ENCODE measurements at regions not wholly inside any gene's neighbourhood (a gene's known extent, or its start where the extent isn't known, plus 50 kb on each side); places are given as distances from the start of the nearest gene placed in this dataset.
"Not testable (repeated sequence)": the region's sequence is repeated elsewhere in the genome, so short reads cannot be mapped to it uniquely, and the experiment has no call there.

GRCh38 chr5:112535356-112535755, 116.3 kb upstream of the EPB41L4A start:
- no peak overlapping the region for H3K14ac ChIP-seq (ENCODE audit: low read length)
- no peak overlapping the region for H2AK5ac ChIP-seq (ENCODE audit: low read length)
- no peaks in the 10 kb centered on the region for H3K36me3 ChIP-seq (ENCODE audit: control insufficient read depth in 1 of 2, insufficient read depth in 2 of 2, low read length in 2 of 2)
- no peak overlapping the region for H3K27ac ChIP-seq (ENCODE audit: low read depth, low read length)
- no peak overlapping the region for H3K4me3 ChIP-seq (ENCODE audit: low read depth, low read length)
- H2BK5ac ChIP-seq (ENCODE audit: low read depth, low read length, poor library complexity): no peak overlapping the region
- no peak for DNase-seq
- H3K27me3 ChIP-seq (ENCODE audit: insufficient read depth, low read length): no peaks in the 10 kb centered on the region
- H3K4me2 ChIP-seq (ENCODE audit: low read length): no peak overlapping the region
- H2BK12ac ChIP-seq (ENCODE audit: low read length): no peak overlapping the region
- H3K9me3 ChIP-seq (ENCODE audit: insufficient read depth, low read depth, low read length): no peaks in the 10 kb centered on the region
- no peak overlapping the region for H2BK120ac ChIP-seq (ENCODE audit: insufficient read depth, low read length, poor library complexity)
- H4K8ac ChIP-seq (ENCODE audit: low read depth, low read length): no peak overlapping the region
- H3K18ac ChIP-seq (ENCODE audit: low read length): no peak overlapping the region
- no CpG with 5 or more reads among the region's 2 CpGs for whole genome bisulfite sequencing (ENCODE audit: extremely low coverage, insufficient coverage, insufficient read length)
- H4K12ac ChIP-seq (ENCODE audit: low read depth, low read length): no peak overlapping the region
- H3K4ac ChIP-seq (ENCODE audit: low read depth, low read length): no peak overlapping the region
- no peaks in the 10 kb centered on the region for H3K4me1 ChIP-seq (ENCODE audit: control insufficient read depth in 1 of 2, insufficient read depth in 2 of 2, low read length in 2 of 2)
- no peak overlapping the region for H4K91ac ChIP-seq (ENCODE audit: low read depth, low read length)
- no peaks in the 10 kb centered on the region for H3K79me1 ChIP-seq (ENCODE audit: low read length)
- no peak overlapping the region for H3K9ac ChIP-seq (ENCODE audit: low read length)
- no peak overlapping the region for H2AFZ ChIP-seq (ENCODE audit: insufficient read depth, low read length, poor library complexity)
- H3K79me2 ChIP-seq (ENCODE audit: control insufficient read depth, insufficient read depth, low read length, poor library complexity): no peaks in the 10 kb centered on the region
- H3K23ac ChIP-seq (ENCODE audit: low read length): no peak overlapping the region

- not testable (repeated sequence) for H3K23ac ChIP-seq (ENCODE audit: low read length); H4K8ac ChIP-seq (ENCODE audit: low read depth, low read length); H4K12ac ChIP-seq (ENCODE audit: low read depth, low read length); H3K4me1 ChIP-seq (ENCODE audit: control insufficient read depth in 1 of 2, insufficient read depth in 2 of 2, low read length in 2 of 2); H3K14ac ChIP-seq (ENCODE audit: low read length); H3K4me2 ChIP-seq (ENCODE audit: low read length); H3K27ac ChIP-seq (ENCODE audit: low read depth, low read length); H3K36me3 ChIP-seq (ENCODE audit: control insufficient read depth in 1 of 2, insufficient read depth in 2 of 2, low read length in 2 of 2); H3K79me2 ChIP-seq (ENCODE audit: control insufficient read depth, insufficient read depth, low read length, poor library complexity); DNase-seq; H3K9me3 ChIP-seq (ENCODE audit: insufficient read depth, low read depth, low read length); H3K79me1 ChIP-seq (ENCODE audit: low read length); H3K9ac ChIP-seq (ENCODE audit: low read length); H3K4ac ChIP-seq (ENCODE audit: low read depth, low read length); H2BK5ac ChIP-seq (ENCODE audit: low read depth, low read length, poor library complexity); H3K18ac ChIP-seq (ENCODE audit: low read length); H2AK5ac ChIP-seq (ENCODE audit: low read length); H4K91ac ChIP-seq (ENCODE audit: low read depth, low read length); H3K4me3 ChIP-seq (ENCODE audit: low read depth, low read length); H2BK120ac ChIP-seq (ENCODE audit: insufficient read depth, low read length, poor library complexity); H2AFZ ChIP-seq (ENCODE audit: insufficient read depth, low read length, poor library complexity); H3K27me3 ChIP-seq (ENCODE audit: insufficient read depth, low read length); H2BK12ac ChIP-seq (ENCODE audit: low read length)
- no CpG with 5 or more reads among the region's 3 CpGs for WGBS (ENCODE audit: extremely low coverage, insufficient coverage, insufficient read length)
These were observed 125.5 kb upstream of the EPB41L4A start for GRCh38 chr5:112544558-112544957.

GRCh38 chr5:112546946-112547592, 128.0 kb upstream of the EPB41L4A start:
- Histone ChIP-seq H3K4me3 (ENCODE audit: low read depth, low read length) (no peak overlapping the region), H4K12ac (ENCODE audit: low read depth, low read length) (no peak overlapping the region), H2BK12ac (ENCODE audit: low read length) (no peak overlapping the region)

GRCh38 chr5:112548246-112548881, 129.3 kb upstream of the EPB41L4A start:
- H3K18ac ChIP-seq (ENCODE audit: low read length): no peak overlapping the region
- H3K4ac ChIP-seq (ENCODE audit: low read depth, low read length): no peak overlapping the region
- H3K4me2 ChIP-seq (ENCODE audit: low read length): no peak overlapping the region
- H3K9me3 ChIP-seq (ENCODE audit: insufficient read depth, low read depth, low read length): no peaks in the 10 kb centered on the region
- H2BK120ac ChIP-seq (ENCODE audit: insufficient read depth, low read length, poor library complexity): no peak overlapping the region
- H3K79me2 ChIP-seq (ENCODE audit: control insufficient read depth, insufficient read depth, low read length, poor library complexity): no peaks in the 10 kb centered on the region
- H2BK5ac ChIP-seq (ENCODE audit: low read depth, low read length, poor library complexity): no peak overlapping the region
- no peak overlapping the region for H2AFZ ChIP-seq (ENCODE audit: insufficient read depth, low read length, poor library complexity)
- H3K27ac ChIP-seq (ENCODE audit: low read depth, low read length): no peak overlapping the region
- H4K12ac ChIP-seq (ENCODE audit: low read depth, low read length): no peak overlapping the region
- H3K9ac ChIP-seq (ENCODE audit: low read length): no peak overlapping the region
- no peaks in the 10 kb centered on the region for H3K36me3 ChIP-seq (ENCODE audit: control insufficient read depth in 1 of 2, insufficient read depth in 2 of 2, low read length in 2 of 2)
- H3K27me3 ChIP-seq (ENCODE audit: insufficient read depth, low read length): no peaks in the 10 kb centered on the region
- H3K4me1 ChIP-seq (ENCODE audit: control insufficient read depth in 1 of 2, insufficient read depth in 2 of 2, low read length in 2 of 2): no peaks in the 10 kb centered on the region
- H4K8ac ChIP-seq (ENCODE audit: low read depth, low read length): no peak overlapping the region
- H2BK12ac ChIP-seq (ENCODE audit: low read length): no peak overlapping the region
- no CpG with 5 or more reads among the region's 4 CpGs for WGBS (ENCODE audit: extremely low coverage, insufficient coverage, insufficient read length)
- H2AK5ac ChIP-seq (ENCODE audit: low read length): no peak overlapping the region
- H3K4me3 ChIP-seq (ENCODE audit: low read depth, low read length): no peak overlapping the region
- H3K79me1 ChIP-seq (ENCODE audit: low read length): no peaks in the 10 kb centered on the region
- no peak overlapping the region for H4K91ac ChIP-seq (ENCODE audit: low read depth, low read length)
- peak in 1 of 2 donors; percentile 5 for DNase-seq
- H3K14ac ChIP-seq (ENCODE audit: low read length): no peak overlapping the region
- H3K23ac ChIP-seq (ENCODE audit: low read length): no peak overlapping the region

More at GRCh38 chr5:112546946-112547592, 128.0 kb upstream of the EPB41L4A start:
- WGBS (ENCODE audit: extremely low coverage, insufficient coverage, insufficient read length): no CpG with 5 or more reads among the region's 4 CpGs
- Histone ChIP-seq H3K18ac (ENCODE audit: low read length) (no peak overlapping the region), H3K4ac (ENCODE audit: low read depth, low read length) (no peak overlapping the region), H3K36me3 (ENCODE audit: control insufficient read depth in 1 of 2, insufficient read depth in 2 of 2, low read length in 2 of 2) (no peaks in the 10 kb centered on the region), H2AFZ (ENCODE audit: insufficient read depth, low read length, poor library complexity) (no peak overlapping the region), H3K14ac (ENCODE audit: low read length) (no peak overlapping the region), H3K27me3 (ENCODE audit: insufficient read depth, low read length) (no peaks in the 10 kb centered on the region), H3K79me1 (ENCODE audit: low read length) (no peaks in the 10 kb centered on the region), H3K4me1 (ENCODE audit: control insufficient read depth in 1 of 2, insufficient read depth in 2 of 2, low read length in 2 of 2) (no peaks in the 10 kb centered on the region), H4K8ac (ENCODE audit: low read depth, low read length) (no peak overlapping the region), H2BK5ac (ENCODE audit: low read depth, low read length, poor library complexity) (no peak overlapping the region), H2BK120ac (ENCODE audit: insufficient read depth, low read length, poor library complexity) (no peak overlapping the region), H3K23ac (ENCODE audit: low read length) (no peak overlapping the region), H3K4me2 (ENCODE audit: low read length) (no peak overlapping the region), H3K27ac (ENCODE audit: low read depth, low read length) (no peak overlapping the region), H3K79me2 (ENCODE audit: control insufficient read depth, insufficient read depth, low read length, poor library complexity) (no peaks in the 10 kb centered on the region), H2AK5ac (ENCODE audit: low read length) (no peak overlapping the region), H3K9ac (ENCODE audit: low read length) (no peak overlapping the region), H4K91ac (ENCODE audit: low read depth, low read length) (no peak overlapping the region), H3K9me3 (ENCODE audit: insufficient read depth, low read depth, low read length) (no peaks in the 10 kb centered on the region)
- DNase-seq: no peak
